Right lobe of liver (tissue), 6 donors: ENCODE measurements at regions not wholly inside any gene's neighbourhood (a gene's known extent, or its start where the extent isn't known, plus 50 kb on each side); places are given as distances from the start of the nearest gene placed in this dataset.

Source experiments
- ATAC-seq, 4 donors: fragments of 200-7000 bp; cut with Tn5 transposase; one replicate each; pipeline ENCODE4 v1.9.1; 2020; ENCODE audit warnings: mild to moderate bottlenecking in 4 of 4, moderate library complexity in 4 of 4
- DNase-seq, 3 donors: peaks; one replicate each; pipeline ENCODE4 v3.0.0-alpha.2; 2020
- H3K27ac ChIP-seq, 3 donors: fragments of 200-600 bp; one replicate each; pipeline ENCODE4 v1.8.0; 2022
- H3K27me3 ChIP-seq, 2 donors: fragments of 200-600 bp; one replicate each; pipeline ENCODE4 v1.8.0; 2022
- H3K36me3 ChIP-seq, 4 donors: fragments of 200-600 bp; sonication (generic) in 1 of 4; one replicate each; pipeline versions ENCODE4 v1.5.1 to v1.8.0; 2017 to 2022; ENCODE audit warnings: control low read depth in 1 of 4
- H3K4me1 ChIP-seq, 4 donors: fragments of 200-600 bp; sonication (generic) in 1 of 4; one replicate each; pipeline versions ENCODE4 v1.5.1 to v1.8.0; 2017 to 2022; ENCODE audit warnings: control low read depth in 1 of 4
- H3K4me3 ChIP-seq, 3 donors: fragments of 200-600 bp; one replicate each; pipeline ENCODE4 v1.8.0; 2022
- H3K9me3 ChIP-seq, 4 donors: fragments of 200-600 bp; sonication (generic) in 1 of 4; one replicate each; pipeline versions ENCODE4 v1.5.1 to v1.8.0; 2017 to 2022; ENCODE audit warnings: control low read depth in 1 of 4
- POLR2A ChIP-seq: fragments of 450-650 bp; IDR thresholded peaks from one replicate; pipeline ENCODE4 v1.6.1; 2017; ENCODE audit warnings: antibody characterized with exemption, mild to moderate bottlenecking
- WGBS: methylation state at CpG from one replicate; pipeline ENCODE4 v1.1.6; 2018; ENCODE audit warnings: low coverage, low lambda C conversion rate; ENCODE audit not compliant: insufficient coverage; ENCODE audit errors: missing lambda C conversion rate; 5-methylcytosine and 5-hydroxymethylcytosine counted together
- intact Hi-C, 2 donors: fragments of 100-400 bp; cut with DNase I; formaldehyde crosslinking; loops; one replicate each; pipeline versions ENCODE4 v1.11.2 to v1.14.1; 2022
- TF ChIP-seq, protein P1 (sequence below), 4 donors: fragments of 200-600 bp in 3 of 4; fragments of 450-650 bp in 1 of 4; IDR thresholded peaks; one replicate each; pipeline versions ENCODE4 v1.5.1 to v1.8.0; 2016 to 2022; ENCODE audit warnings: antibody characterized with exemption in 4 of 4, mild to moderate bottlenecking in 2 of 4
- donor health status: DM: no; HTN: yes; CAD: no.
- donor health status: DM: no; HTN: no; CAD: no.
- donor health status: DM: no; HTN: no; CAD: no.
- donor health status: DM: no; HTN: yes; CAD: no.
- donor health status: DM: no; HTN: yes; CAD: no.

DNA sequence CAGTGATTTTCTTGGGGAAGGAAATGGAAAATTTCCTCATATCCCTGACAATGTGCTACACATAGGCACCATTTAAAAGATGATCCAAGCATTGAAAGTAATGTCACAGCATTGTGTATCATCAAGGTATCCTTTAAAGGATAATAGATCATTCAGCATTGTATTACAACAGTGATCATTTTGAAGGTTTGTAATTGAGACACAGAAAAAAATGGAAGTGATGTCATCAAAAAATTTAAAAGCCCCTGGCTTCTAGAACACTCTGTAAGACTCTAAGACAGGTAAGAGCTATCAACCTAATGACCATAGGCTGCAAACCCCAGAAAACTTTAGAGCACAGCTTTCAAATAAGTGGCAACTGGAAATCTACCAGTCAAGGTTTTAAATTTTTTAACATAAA lies 271.4 kb downstream of the ETAA1 start:
- intact Hi-C loops = no loop called here

DNA sequence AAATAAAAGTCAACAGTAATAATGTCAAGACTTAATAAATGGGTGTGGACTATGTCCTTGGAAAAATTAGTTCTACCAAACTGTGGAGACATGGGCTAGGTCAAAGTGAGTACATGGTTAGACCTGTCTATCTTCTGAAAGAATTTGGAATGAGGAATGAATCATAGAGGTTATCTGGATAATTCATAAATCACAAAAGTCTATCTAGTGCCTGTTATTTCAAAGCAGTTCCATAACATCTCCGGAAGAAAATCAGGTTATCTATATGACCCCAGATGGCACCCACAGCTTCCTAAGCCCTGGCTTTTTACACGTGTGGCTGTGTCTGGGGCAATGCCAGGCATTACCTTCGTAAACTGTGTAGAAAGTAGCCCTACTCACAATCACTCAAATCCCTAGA lies 272.0 kb downstream of the ETAA1 start:
- TF ChIP-seq, protein P1, sequence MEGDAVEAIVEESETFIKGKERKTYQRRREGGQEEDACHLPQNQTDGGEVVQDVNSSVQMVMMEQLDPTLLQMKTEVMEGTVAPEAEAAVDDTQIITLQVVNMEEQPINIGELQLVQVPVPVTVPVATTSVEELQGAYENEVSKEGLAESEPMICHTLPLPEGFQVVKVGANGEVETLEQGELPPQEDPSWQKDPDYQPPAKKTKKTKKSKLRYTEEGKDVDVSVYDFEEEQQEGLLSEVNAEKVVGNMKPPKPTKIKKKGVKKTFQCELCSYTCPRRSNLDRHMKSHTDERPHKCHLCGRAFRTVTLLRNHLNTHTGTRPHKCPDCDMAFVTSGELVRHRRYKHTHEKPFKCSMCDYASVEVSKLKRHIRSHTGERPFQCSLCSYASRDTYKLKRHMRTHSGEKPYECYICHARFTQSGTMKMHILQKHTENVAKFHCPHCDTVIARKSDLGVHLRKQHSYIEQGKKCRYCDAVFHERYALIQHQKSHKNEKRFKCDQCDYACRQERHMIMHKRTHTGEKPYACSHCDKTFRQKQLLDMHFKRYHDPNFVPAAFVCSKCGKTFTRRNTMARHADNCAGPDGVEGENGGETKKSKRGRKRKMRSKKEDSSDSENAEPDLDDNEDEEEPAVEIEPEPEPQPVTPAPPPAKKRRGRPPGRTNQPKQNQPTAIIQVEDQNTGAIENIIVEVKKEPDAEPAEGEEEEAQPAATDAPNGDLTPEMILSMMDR (IDR thresholded peaks at IDR 0.05) = no peak
- no peak for TF ChIP-seq POLR2A
- H3K9me3 ChIP-seq = no peaks in the 10 kb centered on the region
- 53% methylated on average over 3 of the region's 3 CpGs for WGBS
- no peaks in the 10 kb centered on the region for H3K4me1 ChIP-seq
- no peak for ATAC-seq
- H3K27me3 ChIP-seq = no peaks in the 10 kb centered on the region
- H3K4me3 ChIP-seq = no peak overlapping the region
- DNase-seq = no peak
- intact Hi-C loops = no loop called here
- no peak overlapping the region for H3K27ac ChIP-seq
- H3K36me3 ChIP-seq = no peaks in the 10 kb centered on the region

More for the DNA sequence above, 271.4 kb downstream of the ETAA1 start:
- Histone ChIP-seq H3K36me3 (no peaks in the 10 kb centered on the region), H3K4me1 (no peaks in the 10 kb centered on the region), H3K27ac (no peak overlapping the region), H3K4me3 (no peak overlapping the region), H3K9me3 (no peaks in the 10 kb centered on the region), H3K27me3 (no peaks in the 10 kb centered on the region)
- ATAC-seq = no peak
- no peak for TF ChIP-seq POLR2A
- TF ChIP-seq, protein P1 (IDR thresholded peaks at IDR 0.05) = no peak
- DNase-seq = no peak

DNA sequence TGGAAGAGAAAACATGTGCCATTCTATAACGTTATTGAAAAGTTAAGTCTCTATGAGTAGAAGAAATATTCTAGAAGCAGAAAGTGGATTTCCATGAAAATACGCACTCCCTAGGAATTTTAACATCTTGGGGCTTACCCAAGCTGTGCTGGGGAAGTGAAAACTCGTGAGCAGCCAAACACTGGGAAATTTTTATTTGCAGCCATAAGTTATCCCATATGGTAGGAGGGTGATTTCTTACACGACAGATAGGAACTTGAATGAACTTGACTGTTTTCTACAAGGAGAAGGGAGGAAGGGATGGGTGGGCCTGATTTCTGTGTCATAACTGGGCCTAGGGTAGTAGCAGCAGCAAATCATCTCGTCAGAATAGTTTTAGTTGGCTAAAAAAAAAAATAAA lies 272.6 kb downstream of the ETAA1 start:
- Histone ChIP-seq H3K4me1 (no peaks in the 10 kb centered on the region), H3K27me3 (no peaks in the 10 kb centered on the region), H3K36me3 (no peaks in the 10 kb centered on the region), H3K4me3 (no peak overlapping the region), H3K27ac (no peak overlapping the region), H3K9me3 (no peaks in the 10 kb centered on the region)
- intact Hi-C loops = no loop called here
- WGBS = 34% methylated on average over 5 of the region's 5 CpGs
- TF ChIP-seq POLR2A = no peak
- TF ChIP-seq, protein P1 (IDR thresholded peaks at IDR 0.05) = no peak
- no peak for DNase-seq
- ATAC-seq = no peak

DNA sequence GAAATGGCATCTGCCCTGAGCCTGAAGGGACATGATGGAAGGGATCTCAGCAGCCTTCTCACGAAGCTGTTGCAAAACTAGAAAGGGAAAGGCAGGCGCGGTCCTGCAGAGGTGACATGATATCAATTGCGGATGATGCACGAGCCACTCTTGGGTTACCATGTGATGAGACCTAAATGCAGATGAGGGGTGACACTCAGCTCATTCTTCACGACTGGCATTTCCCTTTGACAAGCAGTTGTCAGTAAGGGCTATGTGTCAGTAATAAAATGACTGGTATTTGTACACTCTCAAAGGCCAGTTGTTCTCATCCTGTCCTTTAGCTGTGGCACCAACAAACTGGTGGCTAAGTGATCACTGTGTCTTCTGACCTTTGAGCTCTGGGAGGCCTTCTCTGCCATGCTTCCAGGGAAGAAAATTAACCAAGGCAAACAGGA lies 273.6 kb downstream of the ETAA1 start:
- WGBS = 81% methylated on average over 6 of the region's 6 CpGs
- DNase-seq (no peak), ATAC-seq (no peak)
- no peak for TF ChIP-seq POLR2A
- TF ChIP-seq, protein P1 (IDR thresholded peaks at IDR 0.05) = no peak
- Histone ChIP-seq H3K4me3 (no peak overlapping the region), H3K9me3 (no peaks in the 10 kb centered on the region), H3K36me3 (no peaks in the 10 kb centered on the region), H3K4me1 (no peaks in the 10 kb centered on the region), H3K27me3 (no peaks in the 10 kb centered on the region), H3K27ac (no peak overlapping the region)
- intact Hi-C loops = no loop called here
